ENCODE measurements at regions not wholly inside any gene's neighbourhood (a gene's known extent, or its start where the extent isn't known, plus 50 kb on each side); places are given as distances from the start of the nearest gene placed in this dataset.

DNA sequence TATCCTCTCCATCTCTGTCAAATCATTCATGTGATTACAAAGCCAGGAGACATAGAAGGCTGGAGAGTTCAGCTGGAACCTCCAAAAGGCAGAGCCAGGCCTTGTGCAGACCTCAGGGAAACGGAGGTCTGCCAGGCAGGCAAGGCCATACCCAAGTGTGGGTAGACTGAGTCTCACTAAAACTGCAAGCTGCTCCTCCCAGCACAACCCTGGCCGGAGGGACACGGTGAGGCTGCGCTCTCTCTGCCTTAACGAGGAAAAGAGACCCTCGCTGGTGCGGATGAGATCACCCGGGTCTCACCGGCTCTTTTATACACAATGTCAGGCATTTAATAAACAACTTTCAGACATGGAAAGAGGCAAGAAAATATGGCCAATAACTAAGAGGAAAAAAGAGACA is 66.1 kb upstream of the INPP5A start:
- TF ChIP-seq, protein P1, sequence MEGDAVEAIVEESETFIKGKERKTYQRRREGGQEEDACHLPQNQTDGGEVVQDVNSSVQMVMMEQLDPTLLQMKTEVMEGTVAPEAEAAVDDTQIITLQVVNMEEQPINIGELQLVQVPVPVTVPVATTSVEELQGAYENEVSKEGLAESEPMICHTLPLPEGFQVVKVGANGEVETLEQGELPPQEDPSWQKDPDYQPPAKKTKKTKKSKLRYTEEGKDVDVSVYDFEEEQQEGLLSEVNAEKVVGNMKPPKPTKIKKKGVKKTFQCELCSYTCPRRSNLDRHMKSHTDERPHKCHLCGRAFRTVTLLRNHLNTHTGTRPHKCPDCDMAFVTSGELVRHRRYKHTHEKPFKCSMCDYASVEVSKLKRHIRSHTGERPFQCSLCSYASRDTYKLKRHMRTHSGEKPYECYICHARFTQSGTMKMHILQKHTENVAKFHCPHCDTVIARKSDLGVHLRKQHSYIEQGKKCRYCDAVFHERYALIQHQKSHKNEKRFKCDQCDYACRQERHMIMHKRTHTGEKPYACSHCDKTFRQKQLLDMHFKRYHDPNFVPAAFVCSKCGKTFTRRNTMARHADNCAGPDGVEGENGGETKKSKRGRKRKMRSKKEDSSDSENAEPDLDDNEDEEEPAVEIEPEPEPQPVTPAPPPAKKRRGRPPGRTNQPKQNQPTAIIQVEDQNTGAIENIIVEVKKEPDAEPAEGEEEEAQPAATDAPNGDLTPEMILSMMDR (IDR thresholded peaks at IDR 0.05; ENCODE audit: control insufficient read depth, insufficient read depth, low read depth, low read length, missing control alignments), result no peak
- H3K4me3 ChIP-seq (ENCODE audit: control insufficient read depth, low read depth, low read length), result no peak overlapping the region
- no peak for DNase-seq (ENCODE audit: low read depth)

DNA sequence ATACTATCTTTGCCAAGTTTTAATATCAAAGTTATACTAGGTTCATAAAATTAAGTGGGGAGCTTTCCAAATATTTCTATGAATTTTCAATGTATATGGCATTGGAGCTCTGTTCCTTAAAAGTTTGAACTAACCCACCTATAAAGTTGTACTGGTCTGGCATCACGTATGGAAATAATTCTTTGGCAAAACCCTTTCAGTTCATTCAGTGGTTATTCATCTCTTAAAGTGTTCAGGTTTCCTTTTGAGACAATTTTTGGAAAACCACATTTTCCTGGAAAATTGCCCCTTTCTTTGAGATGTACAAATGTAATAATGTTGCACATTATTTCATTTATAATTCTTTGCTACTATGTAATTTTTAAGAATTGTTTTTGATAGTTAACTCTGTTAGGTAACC is 62.5 kb upstream of the INPP5A start:
- TF ChIP-seq, protein P1 (IDR thresholded peaks at IDR 0.05; ENCODE audit: control insufficient read depth, insufficient read depth, low read depth, low read length, missing control alignments), result no peak
- DNase-seq (ENCODE audit: low read depth), result no peak
- no peak overlapping the region for H3K4me3 ChIP-seq (ENCODE audit: control insufficient read depth, low read depth, low read length)

DNA sequence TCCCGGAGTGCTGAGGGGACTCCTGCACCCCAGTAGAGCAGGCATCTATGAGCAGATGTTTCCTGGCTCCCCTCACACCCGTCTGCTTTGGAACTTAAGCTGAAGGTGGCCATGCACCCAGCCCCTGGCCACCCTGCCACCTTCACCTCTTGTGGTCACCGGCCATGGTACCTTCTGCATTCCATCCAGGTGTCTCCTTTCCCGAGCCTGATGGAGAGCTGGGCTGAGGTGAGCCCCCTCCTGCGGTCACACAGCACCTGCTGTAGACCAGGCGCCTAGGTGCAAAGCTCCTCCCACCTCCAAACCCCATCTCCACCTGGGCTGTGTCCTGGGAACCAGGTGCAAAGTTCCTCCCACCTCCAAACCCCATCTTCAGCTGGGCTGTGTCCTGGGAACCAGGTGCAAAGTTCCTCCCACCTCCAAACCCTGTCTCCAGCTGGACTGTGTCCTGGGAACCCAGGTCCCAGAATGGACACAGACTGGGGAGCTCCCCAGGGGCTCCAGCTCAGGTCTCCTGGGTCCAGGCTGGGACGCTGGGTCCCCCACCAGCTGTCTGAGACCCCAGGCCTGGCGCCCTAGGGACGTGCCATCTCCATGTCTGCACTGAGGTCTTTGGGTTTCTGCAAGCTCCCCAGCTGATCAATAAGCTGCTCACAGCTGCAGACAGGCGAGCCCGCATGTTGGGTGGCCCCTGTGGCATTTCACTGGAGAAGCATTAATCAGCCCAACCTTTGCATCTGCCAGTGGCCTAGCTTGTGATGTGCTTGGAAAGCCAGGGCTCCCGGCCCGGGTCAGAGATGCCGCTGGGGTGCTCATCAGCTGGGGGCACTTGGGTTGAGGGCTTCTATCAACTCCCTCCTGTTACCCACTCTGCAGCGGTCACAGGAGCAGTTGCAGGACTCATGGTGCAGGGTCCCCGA is 61.2 kb upstream of the INPP5A start:
- DNase-seq (ENCODE audit: low read depth), result no peak
- TF ChIP-seq, protein P1 (IDR thresholded peaks at IDR 0.05; ENCODE audit: control insufficient read depth, insufficient read depth, low read depth, low read length, missing control alignments), result no peak
- no peak overlapping the region for H3K4me3 ChIP-seq (ENCODE audit: control insufficient read depth, low read depth, low read length)

DNA sequence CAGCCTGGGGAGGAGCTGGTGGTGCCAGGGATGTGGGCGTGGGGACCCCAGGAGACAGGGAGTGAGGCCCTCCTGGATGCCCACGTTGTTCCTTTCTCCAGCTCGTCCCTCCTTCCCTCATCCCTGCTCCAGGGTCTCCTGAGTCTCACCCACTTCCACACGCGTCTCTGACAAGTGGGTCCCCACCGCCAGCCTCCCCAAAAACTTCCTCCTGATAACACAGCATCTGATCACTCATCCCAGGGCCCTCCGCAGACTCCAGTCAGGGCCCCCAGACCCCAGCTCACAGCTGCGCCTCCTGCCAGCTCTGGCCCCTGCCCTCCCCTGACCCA is 60.6 kb upstream of the INPP5A start:
- no peak overlapping the region for H3K4me3 ChIP-seq (ENCODE audit: control insufficient read depth, low read depth, low read length)
- TF ChIP-seq, protein P1 (IDR thresholded peaks at IDR 0.05; ENCODE audit: control insufficient read depth, insufficient read depth, low read depth, low read length, missing control alignments), result no peak
- no peak for DNase-seq (ENCODE audit: low read depth)

DNA sequence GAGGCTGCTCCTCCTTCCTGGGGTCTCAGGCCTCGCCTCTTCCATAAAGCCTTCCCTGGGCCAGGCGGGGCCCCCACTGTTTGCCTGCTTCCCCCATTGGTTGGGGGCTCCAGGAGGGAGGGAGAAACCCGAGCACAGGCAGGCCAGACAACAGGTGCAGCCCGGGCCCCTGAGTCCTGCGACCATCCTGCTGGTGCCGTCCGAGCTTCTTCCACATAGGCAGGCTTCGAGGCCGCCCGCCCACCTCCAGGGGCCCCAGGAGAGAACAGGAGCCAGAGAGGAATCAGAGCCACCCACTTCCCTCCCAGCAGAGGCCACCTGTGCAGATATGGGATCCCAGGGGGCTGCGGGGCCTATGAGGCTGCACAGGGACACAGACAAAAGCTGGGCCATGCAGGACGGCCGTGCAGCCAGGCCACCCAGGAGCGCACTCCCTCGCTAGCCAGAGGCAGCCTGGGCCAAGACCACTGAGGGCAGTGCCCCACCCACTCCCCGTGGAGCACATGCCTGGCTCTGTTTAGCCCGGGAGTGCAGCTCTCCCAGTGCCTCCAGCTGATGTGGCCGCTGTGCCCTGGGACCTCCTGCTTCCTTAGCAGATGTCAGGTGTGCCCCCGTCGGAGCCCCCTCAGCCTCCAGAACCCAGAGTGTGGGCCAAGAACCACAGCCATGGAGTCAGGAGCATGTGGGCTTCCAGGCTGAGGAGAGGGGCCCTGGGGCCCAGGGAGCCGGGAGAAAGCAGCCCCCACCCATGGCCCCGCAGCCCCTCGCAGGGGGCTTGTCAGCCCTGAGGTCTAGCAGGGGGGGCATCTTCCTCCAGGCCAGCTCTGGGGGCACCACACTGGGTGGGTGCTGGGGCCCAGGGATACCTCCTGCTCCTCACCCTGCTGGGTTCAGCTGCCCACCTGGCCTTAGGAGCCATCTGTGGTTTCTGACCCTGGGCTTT is 59.9 kb upstream of the INPP5A start:
- TF ChIP-seq, protein P1 (IDR thresholded peaks at IDR 0.05; ENCODE audit: control insufficient read depth, insufficient read depth, low read depth, low read length, missing control alignments), result no peak
- DNase-seq (ENCODE audit: low read depth), result no peak
- no peak overlapping the region for H3K4me3 ChIP-seq (ENCODE audit: control insufficient read depth, low read depth, low read length)

DNA sequence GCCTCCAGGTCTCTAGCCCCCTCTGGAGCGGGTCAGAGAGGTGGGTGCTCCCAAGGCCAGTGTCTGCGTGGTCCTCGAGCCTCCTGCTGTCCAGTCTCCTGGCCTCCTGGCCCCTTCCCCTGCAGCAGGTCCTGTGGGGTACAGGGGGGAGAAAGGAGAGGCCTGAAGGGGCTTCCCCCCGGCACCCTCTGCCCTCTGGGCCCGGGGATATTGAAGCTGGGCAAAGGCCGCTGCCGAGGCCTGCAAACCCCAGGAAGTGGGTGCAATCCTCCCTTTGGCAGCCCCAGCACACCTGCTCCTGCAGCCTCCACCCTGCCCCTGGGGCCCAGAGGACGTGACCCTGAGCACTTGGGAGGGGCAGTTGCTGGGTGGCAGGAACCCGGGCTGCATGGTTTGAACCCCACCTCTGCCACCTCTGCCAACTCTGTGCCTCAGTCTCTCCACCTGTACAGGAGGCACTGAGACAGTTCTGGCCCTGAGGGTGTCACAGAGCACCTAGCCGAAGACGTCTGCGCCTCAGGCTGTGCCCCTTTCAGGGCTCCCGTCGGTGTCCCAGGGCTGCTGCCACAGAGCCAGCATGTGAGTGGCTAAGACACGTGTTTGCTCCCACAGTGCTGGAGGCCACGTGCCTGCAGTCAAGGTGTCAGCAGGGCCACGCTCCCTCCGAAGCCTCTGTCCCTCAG is 59.1 kb upstream of the INPP5A start:
- no peak for DNase-seq (ENCODE audit: low read depth)
- TF ChIP-seq, protein P1 (IDR thresholded peaks at IDR 0.05; ENCODE audit: control insufficient read depth, insufficient read depth, low read depth, low read length, missing control alignments), result no peak

More for the DNA sequence above, 59.1 kb upstream of the INPP5A start:
- H3K4me3 ChIP-seq (ENCODE audit: control insufficient read depth, low read depth, low read length), result no peak overlapping the region

Data from AG09309 (cell line).